Activated CD4-positive, alpha-beta memory T cell treated with anti-CD3 and anti-CD28 coated beads, Interleukin-2, amount 10 ng/mL, durations not matched to agents 7 days and 5 days (primary cell): ENCODE measurements at regions not wholly inside any gene's neighbourhood (a gene's known extent, or its start where the extent isn't known, plus 50 kb on each side); places are given as distances from the start of the nearest gene placed in this dataset.

Source experiments
- CTCF ChIA-PET: fragments of 350-600 bp; sonication (Branson Sonifier 250); formaldehyde crosslinking; loops from one replicate; lab custom pipeline; 2021; ENCODE audit warnings: antibody characterized with exemption, inconsistent platforms; lab: Charles Lee
- POLR2A ChIA-PET: fragments of 350-600 bp; sonication (Branson Sonifier 250); formaldehyde crosslinking; loops from one replicate; lab custom pipeline; 2021; ENCODE audit warnings: antibody characterized with exemption; lab: Charles Lee
- DNase-seq: peaks from one replicate; pipeline ENCODE4 v3.0.0-alpha.2; 2020
- H3K27ac Mint-ChIP-seq: one replicate; pipeline ENCODE4 v1.8.0; 2021; ENCODE audit warnings: mild to moderate bottlenecking, mixed read lengths
- H3K27me3 Mint-ChIP-seq: one replicate; pipeline ENCODE4 v1.8.0; 2021; ENCODE audit warnings: mixed read lengths
- H3K36me3 Mint-ChIP-seq: one replicate; pipeline ENCODE4 v1.8.0; 2021; ENCODE audit warnings: low read depth, mixed read lengths
- H3K4me1 Mint-ChIP-seq: one replicate; pipeline ENCODE4 v1.8.0; 2021; ENCODE audit warnings: mixed read lengths
- H3K4me3 Mint-ChIP-seq: one replicate; pipeline ENCODE4 v1.8.0; 2021; ENCODE audit warnings: mild to moderate bottlenecking, mixed read lengths
- H3K9me3 Mint-ChIP-seq: one replicate; pipeline ENCODE4 v1.8.0; 2021; ENCODE audit warnings: mixed read lengths

- Mint-ChIP-seq H3K36me3 (no peaks in the 10 kb centered on the region), H3K4me1 (no peaks in the 10 kb centered on the region), H3K9me3 (no peaks in the 10 kb centered on the region), H3K27me3 (peaks cover 9% of the 10 kb centered on the region), H3K4me3 (no peak overlapping the region), H3K27ac (no peak overlapping the region)
- DNase-seq, result no peak
- CTCF ChIA-PET, result no interaction called here
- POLR2A ChIA-PET, result no interaction called here
Measured at GRCh38 chr6:170111816-170112582, 178.9 kb downstream of the DLL1 start.

- Mint-ChIP-seq H3K27me3 (peaks cover 16% of the 10 kb centered on the region), H3K9me3 (no peaks in the 10 kb centered on the region), H3K27ac (no peak overlapping the region), H3K4me3 (no peak overlapping the region), H3K4me1 (no peaks in the 10 kb centered on the region), H3K36me3 (no peaks in the 10 kb centered on the region)
- ChIA-PET POLR2A (no interaction called here), CTCF (no interaction called here)
- peak; percentile 7 for DNase-seq
Measured at GRCh38 chr6:170111141-170111664, 179.7 kb downstream of the DLL1 start.

- Mint-ChIP-seq H3K27me3 (peaks cover 18% of the 10 kb centered on the region), H3K27ac (no peak overlapping the region), H3K9me3 (no peaks in the 10 kb centered on the region), H3K36me3 (no peaks in the 10 kb centered on the region), H3K4me3 (no peak overlapping the region), H3K4me1 (no peaks in the 10 kb centered on the region)
- DNase-seq, result no peak
- ChIA-PET CTCF (no interaction called here), POLR2A (no interaction called here)
Measured at GRCh38 chr6:170110201-170111140, 180.4 kb downstream of the DLL1 start.

GRCh38 chr6:170108890-170109587 is 181.8 kb downstream of the DLL1 start:
- CTCF ChIA-PET, result no interaction called here
- Mint-ChIP-seq H3K9me3 (no peaks in the 10 kb centered on the region), H3K27me3 (peaks cover 21% of the 10 kb centered on the region), H3K4me3 (no peak overlapping the region), H3K4me1 (no peaks in the 10 kb centered on the region), H3K27ac (no peak overlapping the region), H3K36me3 (no peaks in the 10 kb centered on the region)
- peak; percentile 1 for DNase-seq
- POLR2A ChIA-PET, result no interaction called here

GRCh38 chr6:170108456-170108855 is 182.4 kb downstream of the DLL1 start:
- DNase-seq, result peak; percentile 8
- H3K27ac Mint-ChIP-seq, result no peak overlapping the region
- ChIA-PET POLR2A (no interaction called here), CTCF (no interaction called here)
- no peaks in the 10 kb centered on the region for H3K36me3 Mint-ChIP-seq
- peaks cover 21% of the 10 kb centered on the region for H3K27me3 Mint-ChIP-seq
- no peaks in the 10 kb centered on the region for H3K4me1 Mint-ChIP-seq
- H3K9me3 Mint-ChIP-seq, result no peaks in the 10 kb centered on the region
- H3K4me3 Mint-ChIP-seq, result no peak overlapping the region

GRCh38 chr6:170107606-170108222 is 183.2 kb downstream of the DLL1 start:
- Mint-ChIP-seq H3K27me3 (peaks cover 21% of the 10 kb centered on the region), H3K9me3 (no peaks in the 10 kb centered on the region), H3K27ac (no peak overlapping the region), H3K4me3 (no peak overlapping the region), H3K4me1 (no peaks in the 10 kb centered on the region), H3K36me3 (no peaks in the 10 kb centered on the region)
- POLR2A ChIA-PET, result no interaction called here
- CTCF ChIA-PET, result no interaction called here
- DNase-seq, result peak; percentile 3

- Mint-ChIP-seq H3K4me3 (no peak overlapping the region), H3K27ac (no peak overlapping the region), H3K4me1 (no peaks in the 10 kb centered on the region), H3K27me3 (peaks cover 21% of the 10 kb centered on the region), H3K9me3 (no peaks in the 10 kb centered on the region), H3K36me3 (no peaks in the 10 kb centered on the region)
- CTCF ChIA-PET, result no interaction called here
- peak; percentile 8 for DNase-seq
- POLR2A ChIA-PET, result no interaction called here
Measured at GRCh38 chr6:170106906-170107525, 183.9 kb downstream of the DLL1 start.

- Mint-ChIP-seq H3K36me3 (no peaks in the 10 kb centered on the region), H3K27me3 (peaks cover 23% of the 10 kb centered on the region), H3K9me3 (peaks cover 7% of the 10 kb centered on the region), H3K27ac (no peak overlapping the region), H3K4me3 (no peak overlapping the region), H3K4me1 (no peaks in the 10 kb centered on the region)
- DNase-seq, result peak; percentile 14
- POLR2A ChIA-PET, result no interaction called here
- CTCF ChIA-PET, result no interaction called here
Measured at GRCh38 chr6:170102582-170103481, 188.0 kb downstream of the DLL1 start.

- H3K9me3 Mint-ChIP-seq, result peaks cover 7% of the 10 kb centered on the region
Measured at GRCh38 chr6:170102038-170102437, 188.8 kb downstream of the DLL1 start.

GRCh38 chr6:170101281-170102035 is 189.4 kb downstream of the DLL1 start:
- H3K36me3 Mint-ChIP-seq, result no peaks in the 10 kb centered on the region
- H3K4me3 Mint-ChIP-seq, result no peak overlapping the region
- ChIA-PET CTCF (no interaction called here), POLR2A (no interaction called here)
- H3K9me3 Mint-ChIP-seq, result peaks cover 7% of the 10 kb centered on the region
- DNase-seq, result peak; percentile 9
- H3K27me3 Mint-ChIP-seq, result peaks cover 12% of the 10 kb centered on the region
- no peak overlapping the region for H3K27ac Mint-ChIP-seq
- no peaks in the 10 kb centered on the region for H3K4me1 Mint-ChIP-seq

More at GRCh38 chr6:170102038-170102437, 188.8 kb downstream of the DLL1 start:
- ChIA-PET POLR2A (no interaction called here), CTCF (no interaction called here)
- peak; percentile 9 for DNase-seq
- peaks cover 17% of the 10 kb centered on the region for H3K27me3 Mint-ChIP-seq
- no peak overlapping the region for H3K4me3 Mint-ChIP-seq
- H3K4me1 Mint-ChIP-seq, result no peaks in the 10 kb centered on the region
- H3K27ac Mint-ChIP-seq, result no peak overlapping the region
- no peaks in the 10 kb centered on the region for H3K36me3 Mint-ChIP-seq

GRCh38 chr6:170100046-170100445 is 190.8 kb downstream of the DLL1 start:
- Mint-ChIP-seq H3K4me1 (no peaks in the 10 kb centered on the region), H3K4me3 (no peak overlapping the region), H3K9me3 (peaks cover 7% of the 10 kb centered on the region), H3K27ac (no peak overlapping the region), H3K36me3 (no peaks in the 10 kb centered on the region), H3K27me3 (peaks cover 9% of the 10 kb centered on the region)
- ChIA-PET POLR2A (interaction anchor here (1.9 kb wide), 1 partner anchor 11 kb away, joined by 5 read pairs; no protein-coding TSS in a partner anchor), CTCF (no interaction called here)
- DNase-seq, result peak; percentile 11
